WTC11 (cell line): ENCODE measurements at regions not wholly inside any gene's neighbourhood (a gene's known extent, or its start where the extent isn't known, plus 50 kb on each side); places are given as distances from the start of the nearest gene placed in this dataset.

Experiments
- CREB1 ChIP-seq: sonication (generic); formaldehyde crosslinking; IDR thresholded peaks from 2 replicates; pipeline ENCODE4 v1.8.0; 2023; ENCODE audit warnings: mild to moderate bottlenecking, missing genetic modification reagents
- FOXJ3 ChIP-seq: sonication (generic); formaldehyde crosslinking; IDR thresholded peaks from 2 replicates; pipeline ENCODE4 v1.9.0; 2021; ENCODE audit warnings: missing genetic modification reagents, mild to moderate bottlenecking, borderline replicate concordance
- JUN ChIP-seq: sonication (generic); formaldehyde crosslinking; IDR thresholded peaks from 2 replicates; pipeline ENCODE4 v1.8.0; 2023; ENCODE audit warnings: mild to moderate bottlenecking, missing genetic modification reagents
- NR2C2 ChIP-seq: sonication (generic); formaldehyde crosslinking; IDR thresholded peaks from 2 replicates; pipeline ENCODE4 v1.8.0; 2022; ENCODE audit warnings: mild to moderate bottlenecking, missing genetic modification reagents
- NR3C1 ChIP-seq: sonication (generic); formaldehyde crosslinking; conservative IDR thresholded peaks from 2 replicates; pipeline ENCODE4 v1.8.1; 2023; ENCODE audit warnings: low read depth, mild to moderate bottlenecking, missing genetic modification reagents
- SP1 ChIP-seq: sonication (generic); formaldehyde crosslinking; conservative IDR thresholded peaks from 2 replicates; pipeline ENCODE4 v1.8.1; 2022; ENCODE audit warnings: missing genetic modification reagents
- ZNF423 ChIP-seq: fragments of 250-450 bp; sonication (Bioruptor Pico); IDR thresholded peaks from 2 replicates; pipeline ENCODE4 v2.1.2; 2022; ENCODE audit warnings: mild to moderate bottlenecking, moderate library complexity
- TF ChIP-seq, protein P1 (sequence below): fragments of 200-600 bp; IDR thresholded peaks from 2 replicates; pipeline ENCODE4 v1.8.0; 2022; ENCODE audit warnings: antibody characterized with exemption
- TF ChIP-seq, protein P2 (sequence below): sonication (generic); formaldehyde crosslinking; IDR thresholded peaks from 2 replicates; pipeline ENCODE4 v1.8.0; 2022; ENCODE audit warnings: mild to moderate bottlenecking, missing genetic modification reagents
- TF ChIP-seq, protein P3 (sequence below): sonication (generic); formaldehyde crosslinking; IDR thresholded peaks from 2 replicates; pipeline ENCODE4 v1.8.0; 2023; ENCODE audit warnings: mild to moderate bottlenecking, missing genetic modification reagents
- TF ChIP-seq, protein P4 (sequence below): sonication (generic); formaldehyde crosslinking; IDR thresholded peaks from 2 replicates; pipeline ENCODE4 v1.8.1; 2022; ENCODE audit warnings: low read depth, missing genetic modification reagents, borderline replicate concordance
- TF ChIP-seq, protein P5 (sequence below): sonication (generic); formaldehyde crosslinking; IDR thresholded peaks from 2 replicates; pipeline ENCODE4 v1.8.0; 2023; ENCODE audit warnings: missing genetic modification reagents, mild to moderate bottlenecking, borderline replicate concordance
- TF ChIP-seq, protein P6 (sequence below): fragments of 250-450 bp; sonication (Bioruptor Pico); IDR thresholded peaks from 2 replicates; pipeline ENCODE4 v1.9.0; 2021; ENCODE audit warnings: moderate library complexity, mild to moderate bottlenecking, inconsistent platforms, borderline replicate concordance

DNA sequence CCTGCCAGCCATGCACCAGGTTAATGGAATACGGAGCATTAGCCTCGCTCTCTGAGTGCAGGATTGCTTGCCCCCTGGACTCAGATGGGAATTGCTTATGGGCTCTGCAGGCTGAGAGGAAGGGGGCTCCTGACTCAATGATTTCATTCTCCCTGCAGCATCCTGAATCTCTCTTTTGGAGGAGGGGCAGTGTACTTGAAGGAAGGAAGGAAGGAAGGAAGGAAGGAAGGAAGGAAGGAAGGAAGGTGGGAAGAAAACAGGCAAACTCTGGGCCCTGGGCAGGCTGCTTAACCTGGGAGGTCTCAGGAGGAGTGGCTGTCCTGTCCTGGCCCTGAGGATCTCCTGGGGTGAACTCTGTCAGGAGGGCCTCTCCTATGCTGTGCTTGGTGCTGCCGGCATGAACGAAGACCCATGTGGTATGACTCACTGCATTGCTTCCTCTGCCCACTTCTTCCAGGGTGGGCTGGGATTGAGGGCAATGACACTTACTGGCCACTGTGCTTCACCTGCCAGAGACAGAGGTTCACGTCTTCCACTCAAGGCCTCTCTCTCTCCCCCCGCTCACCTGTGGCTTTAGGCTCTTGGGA, 257.1 kb upstream of the CSF3R start:
- TF ChIP-seq, protein P1, sequence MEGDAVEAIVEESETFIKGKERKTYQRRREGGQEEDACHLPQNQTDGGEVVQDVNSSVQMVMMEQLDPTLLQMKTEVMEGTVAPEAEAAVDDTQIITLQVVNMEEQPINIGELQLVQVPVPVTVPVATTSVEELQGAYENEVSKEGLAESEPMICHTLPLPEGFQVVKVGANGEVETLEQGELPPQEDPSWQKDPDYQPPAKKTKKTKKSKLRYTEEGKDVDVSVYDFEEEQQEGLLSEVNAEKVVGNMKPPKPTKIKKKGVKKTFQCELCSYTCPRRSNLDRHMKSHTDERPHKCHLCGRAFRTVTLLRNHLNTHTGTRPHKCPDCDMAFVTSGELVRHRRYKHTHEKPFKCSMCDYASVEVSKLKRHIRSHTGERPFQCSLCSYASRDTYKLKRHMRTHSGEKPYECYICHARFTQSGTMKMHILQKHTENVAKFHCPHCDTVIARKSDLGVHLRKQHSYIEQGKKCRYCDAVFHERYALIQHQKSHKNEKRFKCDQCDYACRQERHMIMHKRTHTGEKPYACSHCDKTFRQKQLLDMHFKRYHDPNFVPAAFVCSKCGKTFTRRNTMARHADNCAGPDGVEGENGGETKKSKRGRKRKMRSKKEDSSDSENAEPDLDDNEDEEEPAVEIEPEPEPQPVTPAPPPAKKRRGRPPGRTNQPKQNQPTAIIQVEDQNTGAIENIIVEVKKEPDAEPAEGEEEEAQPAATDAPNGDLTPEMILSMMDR: no peak
- no peak for TF ChIP-seq CREB1
- TF ChIP-seq, protein P2, sequence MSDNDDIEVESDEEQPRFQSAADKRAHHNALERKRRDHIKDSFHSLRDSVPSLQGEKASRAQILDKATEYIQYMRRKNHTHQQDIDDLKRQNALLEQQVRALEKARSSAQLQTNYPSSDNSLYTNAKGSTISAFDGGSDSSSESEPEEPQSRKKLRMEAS (CRISPR knock-in tag): no peak
- TF ChIP-seq NR2C2: no peak
- TF ChIP-seq, protein P3, sequence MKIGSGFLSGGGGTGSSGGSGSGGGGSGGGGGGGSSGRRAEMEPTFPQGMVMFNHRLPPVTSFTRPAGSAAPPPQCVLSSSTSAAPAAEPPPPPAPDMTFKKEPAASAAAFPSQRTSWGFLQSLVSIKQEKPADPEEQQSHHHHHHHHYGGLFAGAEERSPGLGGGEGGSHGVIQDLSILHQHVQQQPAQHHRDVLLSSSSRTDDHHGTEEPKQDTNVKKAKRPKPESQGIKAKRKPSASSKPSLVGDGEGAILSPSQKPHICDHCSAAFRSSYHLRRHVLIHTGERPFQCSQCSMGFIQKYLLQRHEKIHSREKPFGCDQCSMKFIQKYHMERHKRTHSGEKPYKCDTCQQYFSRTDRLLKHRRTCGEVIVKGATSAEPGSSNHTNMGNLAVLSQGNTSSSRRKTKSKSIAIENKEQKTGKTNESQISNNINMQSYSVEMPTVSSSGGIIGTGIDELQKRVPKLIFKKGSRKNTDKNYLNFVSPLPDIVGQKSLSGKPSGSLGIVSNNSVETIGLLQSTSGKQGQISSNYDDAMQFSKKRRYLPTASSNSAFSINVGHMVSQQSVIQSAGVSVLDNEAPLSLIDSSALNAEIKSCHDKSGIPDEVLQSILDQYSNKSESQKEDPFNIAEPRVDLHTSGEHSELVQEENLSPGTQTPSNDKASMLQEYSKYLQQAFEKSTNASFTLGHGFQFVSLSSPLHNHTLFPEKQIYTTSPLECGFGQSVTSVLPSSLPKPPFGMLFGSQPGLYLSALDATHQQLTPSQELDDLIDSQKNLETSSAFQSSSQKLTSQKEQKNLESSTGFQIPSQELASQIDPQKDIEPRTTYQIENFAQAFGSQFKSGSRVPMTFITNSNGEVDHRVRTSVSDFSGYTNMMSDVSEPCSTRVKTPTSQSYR (CRISPR knock-in tag): no peak
- TF ChIP-seq, protein P4, sequence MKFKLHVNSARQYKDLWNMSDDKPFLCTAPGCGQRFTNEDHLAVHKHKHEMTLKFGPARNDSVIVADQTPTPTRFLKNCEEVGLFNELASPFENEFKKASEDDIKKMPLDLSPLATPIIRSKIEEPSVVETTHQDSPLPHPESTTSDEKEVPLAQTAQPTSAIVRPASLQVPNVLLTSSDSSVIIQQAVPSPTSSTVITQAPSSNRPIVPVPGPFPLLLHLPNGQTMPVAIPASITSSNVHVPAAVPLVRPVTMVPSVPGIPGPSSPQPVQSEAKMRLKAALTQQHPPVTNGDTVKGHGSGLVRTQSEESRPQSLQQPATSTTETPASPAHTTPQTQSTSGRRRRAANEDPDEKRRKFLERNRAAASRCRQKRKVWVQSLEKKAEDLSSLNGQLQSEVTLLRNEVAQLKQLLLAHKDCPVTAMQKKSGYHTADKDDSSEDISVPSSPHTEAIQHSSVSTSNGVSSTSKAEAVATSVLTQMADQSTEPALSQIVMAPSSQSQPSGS (CRISPR knock-in tag): no peak
- TF ChIP-seq ZNF423 (CRISPR knock-in tag): no peak
- TF ChIP-seq, protein P5, sequence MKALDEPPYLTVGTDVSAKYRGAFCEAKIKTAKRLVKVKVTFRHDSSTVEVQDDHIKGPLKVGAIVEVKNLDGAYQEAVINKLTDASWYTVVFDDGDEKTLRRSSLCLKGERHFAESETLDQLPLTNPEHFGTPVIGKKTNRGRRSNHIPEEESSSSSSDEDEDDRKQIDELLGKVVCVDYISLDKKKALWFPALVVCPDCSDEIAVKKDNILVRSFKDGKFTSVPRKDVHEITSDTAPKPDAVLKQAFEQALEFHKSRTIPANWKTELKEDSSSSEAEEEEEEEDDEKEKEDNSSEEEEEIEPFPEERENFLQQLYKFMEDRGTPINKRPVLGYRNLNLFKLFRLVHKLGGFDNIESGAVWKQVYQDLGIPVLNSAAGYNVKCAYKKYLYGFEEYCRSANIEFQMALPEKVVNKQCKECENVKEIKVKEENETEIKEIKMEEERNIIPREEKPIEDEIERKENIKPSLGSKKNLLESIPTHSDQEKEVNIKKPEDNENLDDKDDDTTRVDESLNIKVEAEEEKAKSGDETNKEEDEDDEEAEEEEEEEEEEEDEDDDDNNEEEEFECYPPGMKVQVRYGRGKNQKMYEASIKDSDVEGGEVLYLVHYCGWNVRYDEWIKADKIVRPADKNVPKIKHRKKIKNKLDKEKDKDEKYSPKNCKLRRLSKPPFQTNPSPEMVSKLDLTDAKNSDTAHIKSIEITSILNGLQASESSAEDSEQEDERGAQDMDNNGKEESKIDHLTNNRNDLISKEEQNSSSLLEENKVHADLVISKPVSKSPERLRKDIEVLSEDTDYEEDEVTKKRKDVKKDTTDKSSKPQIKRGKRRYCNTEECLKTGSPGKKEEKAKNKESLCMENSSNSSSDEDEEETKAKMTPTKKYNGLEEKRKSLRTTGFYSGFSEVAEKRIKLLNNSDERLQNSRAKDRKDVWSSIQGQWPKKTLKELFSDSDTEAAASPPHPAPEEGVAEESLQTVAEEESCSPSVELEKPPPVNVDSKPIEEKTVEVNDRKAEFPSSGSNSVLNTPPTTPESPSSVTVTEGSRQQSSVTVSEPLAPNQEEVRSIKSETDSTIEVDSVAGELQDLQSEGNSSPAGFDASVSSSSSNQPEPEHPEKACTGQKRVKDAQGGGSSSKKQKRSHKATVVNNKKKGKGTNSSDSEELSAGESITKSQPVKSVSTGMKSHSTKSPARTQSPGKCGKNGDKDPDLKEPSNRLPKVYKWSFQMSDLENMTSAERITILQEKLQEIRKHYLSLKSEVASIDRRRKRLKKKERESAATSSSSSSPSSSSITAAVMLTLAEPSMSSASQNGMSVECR (CRISPR knock-in tag): no peak
- TF ChIP-seq SP1 (CRISPR knock-in tag): no peak
- TF ChIP-seq NR3C1 (CRISPR knock-in tag): no peak
- TF ChIP-seq, protein P6, sequence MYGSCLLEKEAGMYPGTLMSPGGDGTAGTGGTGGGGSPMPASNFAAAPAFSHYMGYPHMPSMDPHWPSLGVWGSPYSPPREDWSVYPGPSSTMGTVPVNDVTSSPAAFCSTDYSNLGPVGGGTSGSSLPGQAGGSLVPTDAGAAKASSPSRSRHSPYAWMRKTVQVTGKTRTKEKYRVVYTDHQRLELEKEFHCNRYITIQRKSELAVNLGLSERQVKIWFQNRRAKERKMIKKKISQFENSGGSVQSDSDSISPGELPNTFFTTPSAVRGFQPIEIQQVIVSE (CRISPR knock-in tag): no peak
- TF ChIP-seq JUN (CRISPR knock-in tag): no peak
- TF ChIP-seq FOXJ3: no peak
